ENCODE measurements at regions not wholly inside any gene's neighbourhood (a gene's known extent, or its start where the extent isn't known, plus 50 kb on each side); places are given as distances from the start of the nearest gene placed in this dataset.

- Histone ChIP-seq H3K4me2 (no peak overlapping the region), H2AFZ (no peak overlapping the region), H3K4me3 (no peak overlapping the region), H3K79me2 (ENCODE audit: low read depth) (no peaks in the 10 kb centered on the region), H3K9me2 (ENCODE audit: insufficient read depth) (no peaks in the 10 kb centered on the region), H3F3A (ENCODE audit: insufficient read depth, low read depth) (no peaks in the 10 kb centered on the region), H3K9me3 (ENCODE audit: insufficient read depth, low read depth) (no peaks in the 10 kb centered on the region), H3K4me1 (replicated peaks; ENCODE audit: insufficient read depth) (no peaks in the 10 kb centered on the region), H3K36me3 (ENCODE audit: low read depth) (no peaks in the 10 kb centered on the region), H3K27me3 (ENCODE audit: insufficient read depth, low read depth) (peaks cover 74% of the 10 kb centered on the region), H4K20me1 (ENCODE audit: insufficient read depth) (no peaks in the 10 kb centered on the region), H3K27ac (no peak overlapping the region)
- no peak for DNase-seq
- TF ChIP-seq EZH2 (IDR thresholded peaks at IDR 0.05; ENCODE audit: low read depth): no peak
- TF ChIP-seq CTCF (conservative IDR thresholded peaks at IDR 0.05): no peak
- no TSS peak for BruUV-seq (replicated peaks)
- ChIA-PET POLR2A (ENCODE audit: unreplicated experiment) (no interaction called here), CTCF (no interaction called here)
- intact Hi-C loops (cut with micrococcal nuclease; ENCODE audit: unreplicated experiment): no loop called here
Observed at GRCh38 chr2:129784486-129784885, 195.0 kb upstream of the RAB6C start.

GRCh38 chr2:129791712-129792111, 187.8 kb upstream of the RAB6C start:
- H3K4me2 ChIP-seq: no peak overlapping the region
- no peak overlapping the region for H2AFZ ChIP-seq
- ChIA-PET POLR2A (ENCODE audit: unreplicated experiment) (no interaction called here), CTCF (no interaction called here)
- intact Hi-C loops (cut with micrococcal nuclease; ENCODE audit: unreplicated experiment): no loop called here
- H3K9me2 ChIP-seq (ENCODE audit: insufficient read depth): no peaks in the 10 kb centered on the region
- no peaks in the 10 kb centered on the region for H3K79me2 ChIP-seq (ENCODE audit: low read depth)
- H4K20me1 ChIP-seq (ENCODE audit: insufficient read depth): no peaks in the 10 kb centered on the region
- H3K27ac ChIP-seq: no peak overlapping the region
- H3F3A ChIP-seq (ENCODE audit: insufficient read depth, low read depth): no peaks in the 10 kb centered on the region
- H3K4me3 ChIP-seq: no peak overlapping the region
- H3K27me3 ChIP-seq (ENCODE audit: insufficient read depth, low read depth): peaks cover 64% of the 10 kb centered on the region
- BruUV-seq (replicated peaks): no TSS peak
- no peaks in the 10 kb centered on the region for H3K36me3 ChIP-seq (ENCODE audit: low read depth)
- TF ChIP-seq CTCF (conservative IDR thresholded peaks at IDR 0.05) (no peak), EZH2 (IDR thresholded peaks at IDR 0.05; ENCODE audit: low read depth) (no peak)
- DNase-seq: no peak
- no peaks in the 10 kb centered on the region for H3K4me1 ChIP-seq (replicated peaks; ENCODE audit: insufficient read depth)
- H3K9me3 ChIP-seq (ENCODE audit: insufficient read depth, low read depth): no peaks in the 10 kb centered on the region

GRCh38 chr2:129793431-129793902, 186.0 kb upstream of the RAB6C start:
- Histone ChIP-seq H3K27ac (no peak overlapping the region), H3K9me3 (ENCODE audit: insufficient read depth, low read depth) (no peaks in the 10 kb centered on the region), H3K4me2 (no peak overlapping the region), H3K9me2 (ENCODE audit: insufficient read depth) (no peaks in the 10 kb centered on the region), H3K4me1 (replicated peaks; ENCODE audit: insufficient read depth) (no peaks in the 10 kb centered on the region), H3K27me3 (ENCODE audit: insufficient read depth, low read depth) (peaks cover 75% of the 10 kb centered on the region), H3K4me3 (no peak overlapping the region), H4K20me1 (ENCODE audit: insufficient read depth) (no peaks in the 10 kb centered on the region), H3K79me2 (ENCODE audit: low read depth) (no peaks in the 10 kb centered on the region), H3K36me3 (ENCODE audit: low read depth) (no peaks in the 10 kb centered on the region), H3F3A (ENCODE audit: insufficient read depth, low read depth) (no peaks in the 10 kb centered on the region), H2AFZ (no peak overlapping the region)
- TF ChIP-seq EZH2 (IDR thresholded peaks at IDR 0.05; ENCODE audit: low read depth) (no peak), CTCF (conservative IDR thresholded peaks at IDR 0.05) (no peak)
- ChIA-PET POLR2A (ENCODE audit: unreplicated experiment) (no interaction called here), CTCF (no interaction called here)
- DNase-seq: no peak
- no TSS peak for BruUV-seq (replicated peaks)
- intact Hi-C loops (cut with micrococcal nuclease; ENCODE audit: unreplicated experiment): no loop called here
